ENCODE measurements at regions not wholly inside any gene's neighbourhood (a gene's known extent, or its start where the extent isn't known, plus 50 kb on each side); places are given as distances from the start of the nearest gene placed in this dataset.

DNA sequence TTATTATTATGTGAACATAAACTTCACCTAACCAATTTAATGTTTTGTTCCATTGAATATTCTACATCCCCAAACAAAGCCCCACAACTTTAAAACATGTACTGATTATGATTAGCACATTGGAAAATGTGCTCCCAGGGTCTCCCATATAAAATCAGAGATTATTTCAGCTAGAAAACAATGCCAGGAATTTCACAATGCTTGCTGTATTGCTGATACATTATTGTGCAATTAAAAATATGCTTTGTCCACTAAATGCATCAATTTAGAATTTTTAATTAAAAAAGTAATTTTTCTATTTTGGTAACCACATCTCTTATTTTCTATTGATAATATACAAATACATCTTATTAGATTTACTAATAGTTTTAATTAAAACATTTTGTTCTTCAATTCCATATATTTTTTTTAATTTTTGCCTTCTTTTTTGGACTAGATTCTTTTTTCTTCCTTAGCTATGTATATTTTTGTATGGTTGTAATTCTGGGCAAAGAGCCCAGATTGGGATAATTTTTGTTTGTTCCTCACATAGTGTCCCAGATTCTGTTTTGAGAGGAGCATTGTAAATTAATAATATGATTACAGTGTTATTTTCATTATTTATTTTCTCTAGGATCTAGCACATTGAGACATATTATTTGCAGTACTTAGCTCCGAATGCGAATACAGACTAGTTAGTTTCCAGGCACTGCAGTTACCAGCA is 241.5 kb upstream of the CDH18 start:
- Mint-ChIP-seq H3K27ac (no peak overlapping the region), H3K9me3 (no peaks in the 10 kb centered on the region), H3K4me1 (peaks cover 3% of the 10 kb centered on the region in 2 experiments; a peak in 2 of 4 replicates), H3K36me3 (ENCODE audit: insufficient read depth in 1 of 3, low read depth in 3 of 3) (no peaks in the 10 kb centered on the region; a peak in 1 of 7 replicates), H3K4me3 (no peak overlapping the region), H3K27me3 (ENCODE audit: low read depth) (no peaks in the 10 kb centered on the region)
- Histone ChIP-seq H3K4me1 (ENCODE audit: insufficient read depth, low read length) (no peaks in the 10 kb centered on the region), H2BK12ac (ENCODE audit: insufficient read length, low read depth, low read length) (no peak overlapping the region), H2BK120ac (ENCODE audit: low read depth, low read length, poor library complexity, severe bottlenecking) (no peak overlapping the region), H3K4ac (ENCODE audit: low read depth, low read length) (no peak overlapping the region), H4K8ac (replicated peaks; ENCODE audit: insufficient read length, low read depth, low read length) (no peak overlapping the region), H3K79me2 (ENCODE audit: insufficient read depth, low read length) (no peaks in the 10 kb centered on the region), H2AFZ (ENCODE audit: low read length) (no peak overlapping the region), H2AK5ac (ENCODE audit: insufficient read length, low read length) (no peak overlapping the region), H3K9me3 (ENCODE audit: control insufficient read depth, low read depth, low read length) (no peaks in the 10 kb centered on the region), H3K4me2 (ENCODE audit: insufficient read depth, insufficient read length, low read length) (no peak overlapping the region), H2BK15ac (ENCODE audit: low read depth, low read length) (no peak overlapping the region), H4K5ac (ENCODE audit: insufficient read length, low read depth, low read length) (no peak overlapping the region), H3K9ac (ENCODE audit: extremely low read depth, insufficient read length, low read length) (no peak overlapping the region), H3K27me3 (ENCODE audit: insufficient read depth, low read length) (no peaks in the 10 kb centered on the region), H4K20me1 (ENCODE audit: control insufficient read depth, insufficient read depth, insufficient read length) (no peaks in the 10 kb centered on the region), H3K14ac (ENCODE audit: insufficient read depth, low read length) (no peak overlapping the region), H2BK5ac (ENCODE audit: insufficient read length, low read length) (no peak overlapping the region), H3T11ph (ENCODE audit: low read length) (no peak overlapping the region), H4K91ac (ENCODE audit: insufficient read length, low read depth, low read length) (no peak overlapping the region), H3K23ac (ENCODE audit: insufficient read length, low read depth, low read length) (no peak overlapping the region), H3K18ac (ENCODE audit: insufficient read length, low read depth, low read length) (no peak overlapping the region), H2BK20ac (ENCODE audit: low read depth, low read length, poor library complexity, severe bottlenecking) (no peak overlapping the region), H3K27ac (ENCODE audit: insufficient read length, low read depth, low read length) (no peak overlapping the region), H3K79me1 (ENCODE audit: insufficient read depth, low read depth, low read length, poor library complexity, severe bottlenecking) (no peaks in the 10 kb centered on the region), H3K56ac (ENCODE audit: insufficient read length, low read depth, low read length) (no peak overlapping the region), H3K23me2 (ENCODE audit: insufficient read length, low read depth, low read length, poor library complexity, severe bottlenecking) (no peaks in the 10 kb centered on the region)
- DNase-seq = no peak
- no CpG with 5 or more reads among the region's 2 CpGs for WGBS (ENCODE audit: extremely low coverage, insufficient read length, low lambda C conversion rate)
- TF ChIP-seq, protein P1, sequence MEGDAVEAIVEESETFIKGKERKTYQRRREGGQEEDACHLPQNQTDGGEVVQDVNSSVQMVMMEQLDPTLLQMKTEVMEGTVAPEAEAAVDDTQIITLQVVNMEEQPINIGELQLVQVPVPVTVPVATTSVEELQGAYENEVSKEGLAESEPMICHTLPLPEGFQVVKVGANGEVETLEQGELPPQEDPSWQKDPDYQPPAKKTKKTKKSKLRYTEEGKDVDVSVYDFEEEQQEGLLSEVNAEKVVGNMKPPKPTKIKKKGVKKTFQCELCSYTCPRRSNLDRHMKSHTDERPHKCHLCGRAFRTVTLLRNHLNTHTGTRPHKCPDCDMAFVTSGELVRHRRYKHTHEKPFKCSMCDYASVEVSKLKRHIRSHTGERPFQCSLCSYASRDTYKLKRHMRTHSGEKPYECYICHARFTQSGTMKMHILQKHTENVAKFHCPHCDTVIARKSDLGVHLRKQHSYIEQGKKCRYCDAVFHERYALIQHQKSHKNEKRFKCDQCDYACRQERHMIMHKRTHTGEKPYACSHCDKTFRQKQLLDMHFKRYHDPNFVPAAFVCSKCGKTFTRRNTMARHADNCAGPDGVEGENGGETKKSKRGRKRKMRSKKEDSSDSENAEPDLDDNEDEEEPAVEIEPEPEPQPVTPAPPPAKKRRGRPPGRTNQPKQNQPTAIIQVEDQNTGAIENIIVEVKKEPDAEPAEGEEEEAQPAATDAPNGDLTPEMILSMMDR (conservative IDR thresholded peaks at IDR 0.05) = no peak
